HUES48 (cell line): ENCODE measurements at regions not wholly inside any gene's neighbourhood (a gene's known extent, or its start where the extent isn't known, plus 50 kb on each side); places are given as distances from the start of the nearest gene placed in this dataset.

Experiments
- H3K27ac ChIP-seq: one replicate; pipeline ENCODE4 v1.7.0; 2013; ENCODE audit warnings: low read depth, low read length, inconsistent platforms
- H3K27me3 ChIP-seq: 2 replicates; pipeline ENCODE4 v1.6.1; 2013; ENCODE audit warnings: mild to moderate bottlenecking, low read length; ENCODE audit not compliant: control insufficient read depth, insufficient read depth
- H3K36me3 ChIP-seq: 2 replicates; pipeline ENCODE4 v1.6.1; 2013; ENCODE audit warnings: low read length; ENCODE audit not compliant: control insufficient read depth, insufficient read depth
- H3K4me1 ChIP-seq: 2 replicates; pipeline ENCODE4 v1.6.1; 2013; ENCODE audit warnings: mild to moderate bottlenecking, low read length; ENCODE audit not compliant: control insufficient read depth, insufficient read depth
- H3K4me3 ChIP-seq: 2 replicates; pipeline ENCODE4 v1.5.1; 2013; ENCODE audit warnings: mild to moderate bottlenecking, low read depth, low read length
- H3K9ac ChIP-seq: 2 replicates; pipeline ENCODE4 v1.6.1; 2013; ENCODE audit warnings: mild to moderate bottlenecking, low read depth, low read length, moderate library complexity
- H3K9me3 ChIP-seq: 2 replicates; pipeline ENCODE4 v1.6.1; 2013; ENCODE audit warnings: low read length; ENCODE audit not compliant: control insufficient read depth, insufficient read depth

GRCh38 chr20:24064915-24065314, 76.3 kb upstream of the GGTLC1 start:
- H3K36me3 ChIP-seq: no peaks in the 10 kb centered on the region
- H3K9ac ChIP-seq: no peak overlapping the region
- no peaks in the 10 kb centered on the region for H3K9me3 ChIP-seq
- no peaks in the 10 kb centered on the region for H3K4me1 ChIP-seq
- H3K4me3 ChIP-seq: no peak overlapping the region
- no peaks in the 10 kb centered on the region for H3K27me3 ChIP-seq
- H3K27ac ChIP-seq: no peak overlapping the region

- no peaks in the 10 kb centered on the region for H3K9me3 ChIP-seq
- H3K27me3 ChIP-seq: no peaks in the 10 kb centered on the region
- H3K27ac ChIP-seq: no peak overlapping the region
- H3K4me3 ChIP-seq: no peak overlapping the region
- H3K9ac ChIP-seq: no peak overlapping the region
- no peaks in the 10 kb centered on the region for H3K36me3 ChIP-seq
- peaks cover 3% of the 10 kb centered on the region; the same call in 1 of the 2 replicates for H3K4me1 ChIP-seq
Measured at GRCh38 chr20:24064092-24064491, 75.5 kb upstream of the GGTLC1 start.

- Histone ChIP-seq H3K9ac (no peak overlapping the region), H3K9me3 (no peaks in the 10 kb centered on the region), H3K27me3 (no peaks in the 10 kb centered on the region), H3K27ac (no peak overlapping the region), H3K4me3 (no peak overlapping the region), H3K4me1 (peaks cover 3% of the 10 kb centered on the region; the same call in 1 of the 2 replicates), H3K36me3 (no peaks in the 10 kb centered on the region)
Measured at GRCh38 chr20:24063100-24063499, 74.5 kb upstream of the GGTLC1 start.

DNA sequence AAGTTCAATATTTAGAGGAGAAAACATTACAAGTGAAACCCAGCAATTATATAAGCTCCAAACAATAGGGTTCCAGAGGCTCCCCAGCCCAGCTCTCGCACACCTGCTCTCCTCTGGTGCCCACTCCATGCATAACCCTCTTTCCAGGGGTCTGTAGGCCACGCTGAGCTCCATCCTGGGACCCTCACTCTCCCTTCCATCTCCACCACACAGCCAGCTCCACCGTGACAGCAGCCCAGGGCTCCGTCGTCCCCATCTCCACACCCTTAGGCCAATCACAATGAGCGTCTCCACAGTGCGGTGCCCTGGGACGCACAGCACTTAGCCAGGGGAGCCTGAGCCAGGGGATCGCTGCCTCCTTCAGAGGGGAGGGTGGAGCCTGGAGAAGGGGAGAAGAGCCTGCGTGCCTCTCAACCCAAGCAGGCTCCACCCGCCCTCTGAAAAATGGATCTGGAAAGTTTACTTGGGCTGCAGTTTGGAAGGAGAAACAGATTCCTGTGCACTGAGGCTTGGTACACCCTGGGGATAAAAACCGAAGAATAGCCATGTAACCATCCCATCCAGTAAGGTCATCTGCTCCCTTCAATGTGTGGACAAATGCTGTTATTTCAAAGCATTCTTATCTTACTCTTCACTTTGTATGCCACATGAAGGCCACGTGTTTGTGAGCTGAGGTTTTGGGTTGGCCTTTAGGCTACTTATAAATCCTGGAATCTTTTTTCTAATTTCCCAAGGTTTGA, 72.4 kb upstream of the GGTLC1 start:
- no peak overlapping the region for H3K9ac ChIP-seq
- H3K27me3 ChIP-seq: no peaks in the 10 kb centered on the region
- H3K4me1 ChIP-seq: peaks cover 3% of the 10 kb centered on the region; the same call in 1 of the 2 replicates

GRCh38 chr20:24059174-24059573, 70.6 kb upstream of the GGTLC1 start:
- H3K4me3 ChIP-seq: no peak overlapping the region
- H3K27ac ChIP-seq: no peak overlapping the region
- no peaks in the 10 kb centered on the region for H3K27me3 ChIP-seq
- H3K9ac ChIP-seq: no peak overlapping the region
- H3K4me1 ChIP-seq: peaks cover 3% of the 10 kb centered on the region; the same call in 1 of the 2 replicates
- no peaks in the 10 kb centered on the region for H3K9me3 ChIP-seq
- H3K36me3 ChIP-seq: no peaks in the 10 kb centered on the region

More for the DNA sequence above, 72.4 kb upstream of the GGTLC1 start:
- Histone ChIP-seq H3K36me3 (no peaks in the 10 kb centered on the region), H3K9me3 (no peaks in the 10 kb centered on the region), H3K4me3 (no peak overlapping the region), H3K27ac (no peak overlapping the region)

GRCh38 chr20:24056491-24056890, 67.9 kb upstream of the GGTLC1 start:
- Histone ChIP-seq H3K27ac (no peak overlapping the region), H3K4me3 (no peak overlapping the region), H3K4me1 (peaks cover 3% of the 10 kb centered on the region; the same call in 1 of the 2 replicates), H3K9ac (no peak overlapping the region), H3K36me3 (no peaks in the 10 kb centered on the region), H3K27me3 (no peaks in the 10 kb centered on the region), H3K9me3 (no peaks in the 10 kb centered on the region)

DNA sequence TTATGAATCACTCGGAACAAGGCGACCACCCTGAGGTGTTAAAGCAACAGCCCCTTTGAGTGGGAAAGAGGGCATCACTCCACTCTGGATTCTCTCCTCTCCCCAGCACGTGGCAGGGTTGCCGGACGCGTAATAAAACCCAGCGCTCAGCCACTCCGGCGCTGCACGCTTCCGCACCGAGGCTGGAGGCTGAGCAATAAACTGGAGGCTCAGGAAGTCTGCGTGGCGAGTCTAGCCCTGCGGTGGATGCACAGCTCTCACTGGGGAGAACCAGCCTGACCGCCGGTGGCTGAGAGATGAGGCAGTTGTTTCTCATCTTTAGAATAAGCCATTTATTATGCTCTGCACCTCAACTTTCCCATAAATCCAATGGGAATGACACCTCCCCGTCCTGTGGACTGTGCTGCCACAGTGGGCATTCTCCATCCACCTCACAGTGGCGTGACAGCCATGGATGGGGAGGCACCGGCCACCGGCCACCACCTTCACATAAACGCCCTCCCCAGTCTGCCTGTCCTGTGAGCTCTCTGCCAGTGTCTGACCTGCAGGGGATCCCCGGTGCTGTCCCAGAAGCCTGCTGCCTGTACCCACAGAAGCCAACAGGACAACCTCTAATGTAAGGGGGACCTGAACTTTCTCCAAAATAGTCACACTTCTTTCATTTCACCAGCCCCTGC, 64.2 kb upstream of the GGTLC1 start:
- Histone ChIP-seq H3K27ac (no peak overlapping the region), H3K9me3 (no peaks in the 10 kb centered on the region), H3K4me1 (no peaks in the 10 kb centered on the region), H3K27me3 (no peaks in the 10 kb centered on the region), H3K36me3 (no peaks in the 10 kb centered on the region), H3K9ac (no peak overlapping the region), H3K4me3 (no peak overlapping the region)

DNA sequence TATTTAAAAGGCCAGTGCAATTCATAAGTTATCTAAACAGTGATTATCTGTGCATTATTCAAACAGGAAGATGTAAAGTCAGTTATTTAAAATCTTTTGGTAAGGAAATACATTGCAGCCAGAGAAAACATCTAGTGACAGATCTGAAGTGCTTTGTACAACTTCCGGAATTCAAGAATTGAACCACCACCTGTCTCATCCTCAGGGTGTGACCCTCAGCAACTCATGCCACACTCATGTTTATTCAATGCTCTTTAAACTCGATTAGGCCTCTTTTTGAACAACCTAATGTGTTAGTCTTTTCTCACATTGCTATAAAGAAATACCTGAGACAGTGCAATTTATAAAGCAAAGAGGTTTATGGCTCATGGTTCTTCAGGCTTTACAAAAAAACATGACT, 62.6 kb upstream of the GGTLC1 start:
- H3K4me1 ChIP-seq: no peaks in the 10 kb centered on the region
- no peaks in the 10 kb centered on the region for H3K27me3 ChIP-seq
- no peak overlapping the region for H3K27ac ChIP-seq
- H3K4me3 ChIP-seq: no peak overlapping the region
- H3K9ac ChIP-seq: no peak overlapping the region
- H3K9me3 ChIP-seq: no peaks in the 10 kb centered on the region
- no peaks in the 10 kb centered on the region for H3K36me3 ChIP-seq

DNA sequence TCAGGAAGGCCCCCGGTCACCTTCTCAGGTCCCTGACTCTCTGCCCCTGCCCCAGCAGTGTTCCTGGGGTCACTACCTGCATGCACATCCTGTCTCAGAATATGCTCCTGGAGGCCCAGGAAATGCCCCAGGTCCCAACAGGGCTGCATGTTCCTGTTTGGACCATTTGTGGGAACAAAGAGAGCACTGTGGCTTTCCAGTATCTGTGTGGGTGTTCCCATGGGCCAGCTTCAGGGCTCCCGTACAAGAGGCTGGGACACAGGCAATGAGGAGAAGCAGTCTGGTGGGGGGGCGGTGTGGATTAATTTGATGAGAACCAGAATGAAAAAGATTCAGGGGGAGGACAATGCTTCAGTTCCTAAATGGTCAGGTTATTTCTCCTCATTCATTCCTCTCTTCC, 61.5 kb upstream of the GGTLC1 start:
- H3K4me1 ChIP-seq: no peaks in the 10 kb centered on the region
- H3K36me3 ChIP-seq: no peaks in the 10 kb centered on the region
- H3K27me3 ChIP-seq: no peaks in the 10 kb centered on the region
- no peak overlapping the region for H3K4me3 ChIP-seq
- H3K9ac ChIP-seq: no peak overlapping the region
- H3K9me3 ChIP-seq: no peaks in the 10 kb centered on the region
- H3K27ac ChIP-seq: no peak overlapping the region

- no peaks in the 10 kb centered on the region for H3K9me3 ChIP-seq
- H3K4me3 ChIP-seq: no peak overlapping the region
- no peaks in the 10 kb centered on the region for H3K36me3 ChIP-seq
- no peaks in the 10 kb centered on the region for H3K4me1 ChIP-seq
- H3K27me3 ChIP-seq: no peaks in the 10 kb centered on the region
- no peak overlapping the region for H3K27ac ChIP-seq
- no peak overlapping the region for H3K9ac ChIP-seq
Measured at GRCh38 chr20:24049081-24049480, 60.5 kb upstream of the GGTLC1 start.

DNA sequence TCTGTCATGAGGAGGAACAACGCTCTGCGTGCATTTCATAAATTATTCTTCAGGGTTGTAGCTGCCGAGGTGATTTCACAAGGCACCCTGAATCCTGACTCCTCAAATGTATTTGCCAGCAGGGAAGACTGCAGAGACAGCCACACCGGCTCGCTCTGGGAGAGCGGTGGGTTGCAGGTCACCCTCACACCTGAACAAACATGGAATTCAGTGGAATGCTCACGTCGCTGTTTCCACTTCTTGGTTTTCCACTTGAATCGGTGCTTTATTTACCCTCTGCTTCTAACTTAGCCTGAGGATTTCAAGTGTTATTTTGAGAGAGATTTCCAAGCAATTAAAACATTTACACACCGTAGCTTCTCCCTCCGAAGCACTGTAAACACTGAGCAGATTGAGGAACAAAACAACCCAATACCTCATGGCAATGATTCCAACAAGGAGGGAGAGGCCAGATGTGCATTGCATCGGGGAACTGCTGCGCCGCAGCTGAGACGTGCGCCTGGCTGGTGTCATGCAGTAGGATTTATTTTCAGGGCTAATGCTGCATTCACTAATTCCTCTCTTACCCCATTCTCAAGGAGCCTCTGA, 59.5 kb upstream of the GGTLC1 start:
- Histone ChIP-seq H3K27me3 (no peaks in the 10 kb centered on the region), H3K27ac (no peak overlapping the region), H3K9ac (no peak overlapping the region), H3K4me3 (no peak overlapping the region), H3K4me1 (no peaks in the 10 kb centered on the region), H3K36me3 (no peaks in the 10 kb centered on the region), H3K9me3 (no peaks in the 10 kb centered on the region)
